HG02885 (cell line): ENCODE measurements at regions not wholly inside any gene's neighbourhood (a gene's known extent, or its start where the extent isn't known, plus 50 kb on each side); places are given as distances from the start of the nearest gene placed in this dataset.

ENCODE experiments used
- ATAC-seq: cut with Tn5 transposase; IDR thresholded peaks from one replicate; pipeline ENCODE4 v1.9.1; 2021; ENCODE audit warnings: mild to moderate bottlenecking; ENCODE audit not compliant: unreplicated experiment, poor library complexity

- ATAC-seq: no peak
Measured at GRCh38 chr11:129590030-129590752, 214.5 kb downstream of the BARX2 start.

GRCh38 chr11:129590753-129591475, 215.3 kb downstream of the BARX2 start:
- no peak for ATAC-seq

- no peak for ATAC-seq
Measured at GRCh38 chr11:129591527-129591926, 215.9 kb downstream of the BARX2 start.

- ATAC-seq: no peak
Measured at GRCh38 chr11:129592191-129592590, 216.5 kb downstream of the BARX2 start.

GRCh38 chr11:129593098-129593497, 217.4 kb downstream of the BARX2 start:
- ATAC-seq: no peak

- ATAC-seq: no peak
Measured at GRCh38 chr11:129595038-129595962, 219.7 kb downstream of the BARX2 start.

- ATAC-seq: no peak
Measured at GRCh38 chr11:129596351-129596750, 219.3 kb upstream of the TMEM45B start.

GRCh38 chr11:129598378-129598777, 217.3 kb upstream of the TMEM45B start:
- ATAC-seq: no peak

- ATAC-seq: no peak
Measured at GRCh38 chr11:129605815-129606214, 209.8 kb upstream of the TMEM45B start.

GRCh38 chr11:129608711-129609110, 206.9 kb upstream of the TMEM45B start:
- no peak for ATAC-seq

GRCh38 chr11:129610125-129610524, 205.5 kb upstream of the TMEM45B start:
- no peak for ATAC-seq

- ATAC-seq: no peak
Measured at GRCh38 chr11:129610545-129610944, 205.1 kb upstream of the TMEM45B start.

GRCh38 chr11:129611661-129612446, 203.8 kb upstream of the TMEM45B start:
- no peak for ATAC-seq

- no peak for ATAC-seq
Measured at GRCh38 chr11:129612447-129612961, 203.1 kb upstream of the TMEM45B start.

- ATAC-seq: no peak
Measured at GRCh38 chr11:129613071-129613470, 202.6 kb upstream of the TMEM45B start.

- no peak for ATAC-seq
Measured at GRCh38 chr11:129614256-129614944, 201.2 kb upstream of the TMEM45B start.

GRCh38 chr11:129618046-129618569, 197.5 kb upstream of the TMEM45B start:
- ATAC-seq: no peak

GRCh38 chr11:129620237-129621104, 195.2 kb upstream of the TMEM45B start:
- no peak for ATAC-seq
